ENCODE measurements at regions not wholly inside any gene's neighbourhood (a gene's known extent, or its start where the extent isn't known, plus 50 kb on each side); places are given as distances from the start of the nearest gene placed in this dataset.

DNA sequence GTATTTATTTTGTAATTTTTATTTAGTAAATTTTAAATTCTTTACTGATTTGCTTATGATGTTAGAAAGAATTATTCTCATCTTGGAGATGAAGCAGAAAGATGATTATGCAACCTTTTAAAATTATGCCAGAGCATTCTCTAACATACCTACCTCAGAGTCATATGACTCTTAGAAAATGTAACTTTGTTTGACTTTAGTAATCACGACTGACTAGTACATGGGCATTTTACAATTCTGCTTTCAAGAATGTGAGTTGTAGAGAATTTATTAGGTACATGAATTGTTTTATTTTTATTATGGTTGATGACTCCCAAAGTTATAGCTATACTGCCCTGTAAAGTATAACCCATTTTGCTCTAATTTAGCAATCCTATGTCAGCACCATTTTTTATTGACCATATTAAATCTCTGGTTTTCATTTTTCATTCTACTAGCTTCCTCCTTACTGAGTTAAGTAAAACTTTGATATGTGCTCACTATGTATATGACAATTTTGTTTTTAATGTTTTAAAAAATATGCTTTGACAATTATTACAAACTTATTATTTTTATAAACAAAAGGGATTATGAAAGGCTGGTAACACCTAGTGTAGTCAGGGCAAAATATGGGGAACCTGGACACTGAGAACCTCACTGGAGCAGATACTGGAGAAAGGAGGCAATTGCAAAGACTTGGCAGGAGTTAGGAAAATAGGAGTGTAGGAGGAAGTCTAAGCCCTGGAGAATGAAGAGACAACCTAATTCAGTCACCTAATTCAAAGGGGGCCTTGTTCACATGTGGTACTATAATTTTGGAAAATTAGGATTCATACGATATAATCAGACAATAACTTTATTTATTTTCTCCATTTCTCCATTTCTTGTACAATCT is 249.7 kb upstream of the DAB2 start:
- Histone ChIP-seq H3K27ac (ENCODE audit: low read length) (no peak overlapping the region), H3K4me3 (ENCODE audit: low read depth in 1 of 2, low read length in 2 of 2) (no peak overlapping the region), H3K9me3 (ENCODE audit: control insufficient read depth in 1 of 2, low read length in 2 of 2) (no peaks in the 10 kb centered on the region), H3K4me1 (ENCODE audit: control insufficient read depth in 1 of 2, insufficient read depth in 2 of 2, low read length in 2 of 2) (no peaks in the 10 kb centered on the region), H3K27me3 (ENCODE audit: low read depth, low read length) (no peaks in the 10 kb centered on the region), H3K36me3 (ENCODE audit: control insufficient read depth in 1 of 2, insufficient read depth in 2 of 2, low read length in 2 of 2) (no peaks in the 10 kb centered on the region)

DNA sequence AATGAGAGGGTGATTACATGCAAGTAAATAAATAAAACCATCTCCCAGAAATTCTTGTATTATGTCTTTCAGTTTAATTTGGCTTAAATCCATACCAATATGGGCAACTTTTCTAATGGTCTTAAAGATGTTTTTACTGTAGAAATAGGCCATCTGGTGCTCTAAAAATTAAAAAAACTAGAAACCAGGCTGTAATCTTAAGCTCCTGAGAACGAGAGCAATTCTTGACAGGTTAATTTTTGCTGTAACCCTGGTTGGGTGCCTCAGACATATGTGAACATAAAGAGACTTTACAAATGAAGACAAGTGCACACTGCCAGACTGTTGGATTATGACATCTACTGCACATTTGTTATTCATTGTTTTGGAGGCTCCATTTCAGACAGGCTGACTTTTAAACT is 246.8 kb upstream of the DAB2 start:
- no peak overlapping the region for H3K27ac ChIP-seq (ENCODE audit: low read length)
- no peaks in the 10 kb centered on the region for H3K27me3 ChIP-seq (ENCODE audit: low read depth, low read length)
- H3K9me3 ChIP-seq (ENCODE audit: control insufficient read depth in 1 of 2, low read length in 2 of 2): no peaks in the 10 kb centered on the region
- no peak overlapping the region for H3K4me3 ChIP-seq (ENCODE audit: low read depth in 1 of 2, low read length in 2 of 2)
- H3K36me3 ChIP-seq (ENCODE audit: control insufficient read depth in 1 of 2, insufficient read depth in 2 of 2, low read length in 2 of 2): no peaks in the 10 kb centered on the region
- no peaks in the 10 kb centered on the region for H3K4me1 ChIP-seq (ENCODE audit: control insufficient read depth in 1 of 2, insufficient read depth in 2 of 2, low read length in 2 of 2)

DNA sequence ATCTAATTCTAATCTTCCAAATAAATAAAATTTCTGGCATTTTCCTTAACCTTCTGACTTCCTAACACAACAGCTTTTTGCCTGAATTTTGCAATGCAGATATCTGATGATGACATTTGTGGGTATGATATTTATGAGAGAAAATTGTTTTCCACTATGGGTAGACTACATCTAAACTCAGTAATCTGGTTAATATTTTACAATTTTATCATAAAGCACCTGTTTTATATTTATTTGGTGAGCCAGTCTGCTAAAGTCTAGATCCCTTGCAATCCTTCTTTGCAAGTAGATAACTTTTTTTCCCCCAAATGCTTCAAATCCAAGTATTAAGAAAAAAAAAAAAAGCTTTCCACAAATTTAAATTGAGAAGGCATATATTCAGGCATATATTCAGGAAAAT is 246.2 kb upstream of the DAB2 start:
- Histone ChIP-seq H3K4me1 (ENCODE audit: control insufficient read depth in 1 of 2, insufficient read depth in 2 of 2, low read length in 2 of 2) (no peaks in the 10 kb centered on the region), H3K9me3 (ENCODE audit: control insufficient read depth in 1 of 2, low read length in 2 of 2) (no peaks in the 10 kb centered on the region), H3K4me3 (ENCODE audit: low read depth in 1 of 2, low read length in 2 of 2) (no peak overlapping the region), H3K27ac (ENCODE audit: low read length) (no peak overlapping the region), H3K36me3 (ENCODE audit: control insufficient read depth in 1 of 2, insufficient read depth in 2 of 2, low read length in 2 of 2) (no peaks in the 10 kb centered on the region), H3K27me3 (ENCODE audit: low read depth, low read length) (no peaks in the 10 kb centered on the region)

DNA sequence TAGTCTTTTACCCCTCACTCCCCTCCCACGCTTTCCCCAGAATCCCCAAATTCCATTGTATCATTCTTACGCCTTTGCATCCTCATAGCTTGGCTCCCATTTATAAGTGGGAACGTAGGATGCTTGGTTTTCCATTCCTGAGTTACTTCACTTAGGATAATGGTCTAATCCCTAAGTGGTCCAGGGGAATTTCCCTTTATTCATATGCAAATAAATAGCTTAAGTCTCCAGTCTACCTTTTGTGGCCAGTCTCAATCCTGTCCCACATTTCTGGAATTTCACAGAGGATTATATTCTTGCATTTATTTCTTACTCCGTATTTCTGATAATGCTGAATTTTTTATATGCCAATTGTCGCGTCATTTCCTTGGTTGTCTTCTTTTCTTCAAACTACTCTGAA is 245.6 kb upstream of the DAB2 start:
- Histone ChIP-seq H3K27me3 (ENCODE audit: low read depth, low read length) (no peaks in the 10 kb centered on the region), H3K27ac (ENCODE audit: low read length) (no peak overlapping the region), H3K36me3 (ENCODE audit: control insufficient read depth in 1 of 2, insufficient read depth in 2 of 2, low read length in 2 of 2) (no peaks in the 10 kb centered on the region), H3K4me1 (ENCODE audit: control insufficient read depth in 1 of 2, insufficient read depth in 2 of 2, low read length in 2 of 2) (no peaks in the 10 kb centered on the region), H3K9me3 (ENCODE audit: control insufficient read depth in 1 of 2, low read length in 2 of 2) (no peaks in the 10 kb centered on the region), H3K4me3 (ENCODE audit: low read depth in 1 of 2, low read length in 2 of 2) (no peak overlapping the region)

DNA sequence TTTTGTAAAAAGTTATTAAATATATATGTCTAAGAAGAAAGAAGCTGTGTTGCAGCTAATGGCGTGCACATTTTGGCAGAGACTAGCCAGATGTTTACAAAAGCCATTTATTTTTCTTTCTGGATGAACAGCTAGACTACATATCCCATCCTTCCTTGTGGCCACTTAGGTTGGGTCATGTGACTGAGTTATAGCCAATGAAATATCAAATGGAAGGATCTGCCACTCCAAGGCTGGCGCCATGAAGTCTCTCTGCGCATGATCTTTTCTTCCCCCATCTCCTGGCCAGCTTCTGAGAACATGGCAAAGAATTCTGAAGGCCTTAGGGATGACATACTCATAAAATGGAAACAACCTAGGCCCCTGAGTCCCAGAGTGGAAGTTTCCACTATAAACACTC is 244.2 kb upstream of the DAB2 start:
- Histone ChIP-seq H3K27me3 (ENCODE audit: low read depth, low read length) (no peaks in the 10 kb centered on the region), H3K4me3 (ENCODE audit: low read depth in 1 of 2, low read length in 2 of 2) (no peak overlapping the region), H3K36me3 (ENCODE audit: control insufficient read depth in 1 of 2, insufficient read depth in 2 of 2, low read length in 2 of 2) (no peaks in the 10 kb centered on the region), H3K9me3 (ENCODE audit: control insufficient read depth in 1 of 2, low read length in 2 of 2) (no peaks in the 10 kb centered on the region), H3K27ac (ENCODE audit: low read length) (no peak overlapping the region), H3K4me1 (ENCODE audit: control insufficient read depth in 1 of 2, insufficient read depth in 2 of 2, low read length in 2 of 2) (no peaks in the 10 kb centered on the region)

DNA sequence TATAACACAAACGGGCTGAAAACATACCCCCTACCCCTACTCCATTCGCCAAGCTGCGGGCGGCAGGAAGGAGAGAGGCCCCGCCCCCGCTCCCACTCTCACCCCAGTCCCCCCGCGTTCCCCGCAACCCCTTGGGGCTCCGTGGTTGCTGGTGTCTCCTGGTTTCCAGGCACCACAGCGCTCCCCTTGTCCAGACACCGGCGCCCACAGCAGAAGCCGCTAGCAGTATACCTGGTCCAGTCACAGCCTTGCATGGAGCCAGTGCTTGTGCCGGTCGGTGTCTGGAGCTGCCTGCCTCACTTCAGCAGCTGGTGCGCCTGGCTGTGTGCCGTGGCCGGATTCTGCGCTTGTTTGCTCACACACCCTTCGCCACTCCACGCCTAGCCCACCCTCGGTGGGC is 240.5 kb upstream of the DAB2 start:
- no peaks in the 10 kb centered on the region for H3K27me3 ChIP-seq (ENCODE audit: low read depth, low read length)
- H3K4me3 ChIP-seq (ENCODE audit: low read depth in 1 of 2, low read length in 2 of 2): no peak overlapping the region

DNA sequence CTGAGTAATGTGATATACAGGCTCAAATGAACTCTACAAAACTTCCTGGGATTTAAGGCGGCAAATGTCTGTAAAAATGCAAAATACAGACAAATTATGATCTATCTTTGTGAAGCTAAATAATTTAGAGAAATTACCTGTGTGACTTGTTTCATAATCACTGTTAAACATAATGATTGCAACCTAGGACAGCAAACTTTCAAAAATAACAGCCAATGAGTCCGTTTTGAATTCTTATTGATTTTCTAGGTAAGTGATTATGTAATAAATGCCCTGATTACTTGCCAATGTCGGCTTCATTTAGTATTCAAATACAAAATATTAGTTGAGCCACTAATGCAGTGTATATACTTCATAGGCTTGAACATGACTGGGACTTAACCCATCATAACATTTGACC is 238.2 kb upstream of the DAB2 start:
- Histone ChIP-seq H3K4me1 (ENCODE audit: control insufficient read depth in 1 of 2, insufficient read depth in 2 of 2, low read length in 2 of 2) (no peaks in the 10 kb centered on the region), H3K36me3 (ENCODE audit: control insufficient read depth in 1 of 2, insufficient read depth in 2 of 2, low read length in 2 of 2) (no peaks in the 10 kb centered on the region)

More for the DNA sequence above, 240.5 kb upstream of the DAB2 start:
- H3K9me3 ChIP-seq (ENCODE audit: control insufficient read depth in 1 of 2, low read length in 2 of 2): no peaks in the 10 kb centered on the region
- no peaks in the 10 kb centered on the region for H3K36me3 ChIP-seq (ENCODE audit: control insufficient read depth in 1 of 2, insufficient read depth in 2 of 2, low read length in 2 of 2)
- H3K4me1 ChIP-seq (ENCODE audit: control insufficient read depth in 1 of 2, insufficient read depth in 2 of 2, low read length in 2 of 2): no peaks in the 10 kb centered on the region
- H3K27ac ChIP-seq (ENCODE audit: low read length): no peak overlapping the region

DNA sequence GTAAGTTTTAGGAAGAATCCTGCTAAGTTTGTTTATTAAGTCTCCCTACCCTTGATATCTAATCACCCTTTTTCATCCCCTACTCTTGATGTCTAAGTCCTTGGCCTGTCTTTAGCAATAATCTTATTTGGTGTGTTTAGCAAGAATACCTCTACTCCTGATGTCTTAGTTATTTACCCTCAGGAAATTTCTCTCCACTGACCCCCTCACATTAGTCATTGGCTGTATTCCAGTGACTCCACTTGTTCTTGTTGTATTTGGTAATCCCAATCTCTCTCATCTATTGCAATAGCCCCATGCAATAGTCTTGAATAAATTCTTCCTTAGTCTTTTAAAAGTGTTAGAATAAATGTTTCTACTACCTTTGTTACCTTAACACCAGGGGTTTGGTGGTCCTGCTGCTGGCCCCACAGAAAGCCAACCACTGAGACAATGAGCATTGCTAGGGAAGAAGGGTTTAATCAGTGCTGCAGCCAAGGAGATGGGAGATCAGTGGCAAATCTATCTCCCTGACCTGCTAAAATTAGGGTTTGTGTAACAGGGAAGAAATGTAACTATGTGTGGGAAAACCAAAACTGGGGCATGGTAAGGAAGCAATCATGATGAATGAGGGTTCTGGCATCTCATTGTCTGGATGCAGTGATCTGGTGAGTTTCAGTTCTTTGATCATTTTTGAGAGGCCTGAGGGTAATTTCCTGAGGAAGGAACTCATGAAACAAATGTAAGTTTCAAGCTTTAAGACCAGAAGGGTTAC is 236.4 kb upstream of the DAB2 start:
- Histone ChIP-seq H3K4me3 (ENCODE audit: low read depth in 1 of 2, low read length in 2 of 2) (no peak overlapping the region), H3K9me3 (ENCODE audit: control insufficient read depth in 1 of 2, low read length in 2 of 2) (no peaks in the 10 kb centered on the region), H3K27me3 (ENCODE audit: low read depth, low read length) (no peaks in the 10 kb centered on the region), H3K4me1 (ENCODE audit: control insufficient read depth in 1 of 2, insufficient read depth in 2 of 2, low read length in 2 of 2) (no peaks in the 10 kb centered on the region), H3K27ac (ENCODE audit: low read length) (no peak overlapping the region), H3K36me3 (ENCODE audit: control insufficient read depth in 1 of 2, insufficient read depth in 2 of 2, low read length in 2 of 2) (no peaks in the 10 kb centered on the region)

More for the DNA sequence above, 238.2 kb upstream of the DAB2 start:
- Histone ChIP-seq H3K27ac (ENCODE audit: low read length) (no peak overlapping the region), H3K27me3 (ENCODE audit: low read depth, low read length) (no peaks in the 10 kb centered on the region), H3K9me3 (ENCODE audit: control insufficient read depth in 1 of 2, low read length in 2 of 2) (no peaks in the 10 kb centered on the region), H3K4me3 (ENCODE audit: low read depth in 1 of 2, low read length in 2 of 2) (no peak overlapping the region)

DNA sequence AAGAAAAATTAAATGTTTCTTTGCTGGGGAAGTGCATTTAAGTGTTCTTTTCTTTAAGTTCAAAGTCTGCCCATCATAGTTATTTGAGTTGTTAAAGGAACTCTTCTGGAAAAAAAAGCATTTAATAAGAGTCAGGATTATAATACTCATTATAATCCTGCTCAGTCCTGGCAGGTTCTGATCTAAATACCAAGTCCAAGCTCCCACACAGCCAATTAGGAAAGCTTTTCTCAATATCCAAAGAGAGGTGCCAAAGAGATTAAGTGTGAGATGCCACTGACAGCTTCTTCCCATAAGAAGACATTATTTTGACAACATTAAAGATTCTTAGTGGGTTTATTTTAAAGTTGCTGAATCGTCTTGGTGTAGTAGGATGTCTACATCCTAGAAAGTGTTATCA is 235.2 kb upstream of the DAB2 start:
- Histone ChIP-seq H3K4me1 (ENCODE audit: control insufficient read depth in 1 of 2, insufficient read depth in 2 of 2, low read length in 2 of 2) (no peaks in the 10 kb centered on the region), H3K9me3 (ENCODE audit: control insufficient read depth in 1 of 2, low read length in 2 of 2) (no peaks in the 10 kb centered on the region), H3K36me3 (ENCODE audit: control insufficient read depth in 1 of 2, insufficient read depth in 2 of 2, low read length in 2 of 2) (no peaks in the 10 kb centered on the region), H3K27me3 (ENCODE audit: low read depth, low read length) (no peaks in the 10 kb centered on the region), H3K4me3 (ENCODE audit: low read depth in 1 of 2, low read length in 2 of 2) (no peak overlapping the region), H3K27ac (ENCODE audit: low read length) (no peak overlapping the region)

DNA sequence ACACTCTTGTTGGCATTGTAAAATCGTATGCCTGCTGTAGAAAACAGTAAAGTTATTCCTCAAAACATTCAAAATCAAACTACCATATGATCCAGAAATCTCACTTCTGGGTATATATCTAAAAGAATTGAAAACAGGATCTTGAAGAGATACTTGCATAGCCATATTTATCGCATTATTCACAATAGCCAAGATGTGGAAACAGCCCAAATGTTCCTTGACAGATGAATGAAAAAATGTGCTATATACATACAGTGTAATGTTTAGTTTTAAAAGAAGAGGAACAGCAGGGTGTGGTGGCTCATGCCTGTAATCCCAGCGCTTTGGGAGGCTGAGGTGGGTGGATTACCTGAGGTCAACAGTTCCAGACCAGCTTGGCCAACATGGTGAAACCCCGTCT is 234.1 kb upstream of the DAB2 start:
- no peak overlapping the region for H3K27ac ChIP-seq (ENCODE audit: low read length)
- H3K4me3 ChIP-seq (ENCODE audit: low read depth in 1 of 2, low read length in 2 of 2): no peak overlapping the region
- no peaks in the 10 kb centered on the region for H3K4me1 ChIP-seq (ENCODE audit: control insufficient read depth in 1 of 2, insufficient read depth in 2 of 2, low read length in 2 of 2)
- H3K9me3 ChIP-seq (ENCODE audit: control insufficient read depth in 1 of 2, low read length in 2 of 2): no peaks in the 10 kb centered on the region
- no peaks in the 10 kb centered on the region for H3K27me3 ChIP-seq (ENCODE audit: low read depth, low read length)
- H3K36me3 ChIP-seq (ENCODE audit: control insufficient read depth in 1 of 2, insufficient read depth in 2 of 2, low read length in 2 of 2): no peaks in the 10 kb centered on the region

DNA sequence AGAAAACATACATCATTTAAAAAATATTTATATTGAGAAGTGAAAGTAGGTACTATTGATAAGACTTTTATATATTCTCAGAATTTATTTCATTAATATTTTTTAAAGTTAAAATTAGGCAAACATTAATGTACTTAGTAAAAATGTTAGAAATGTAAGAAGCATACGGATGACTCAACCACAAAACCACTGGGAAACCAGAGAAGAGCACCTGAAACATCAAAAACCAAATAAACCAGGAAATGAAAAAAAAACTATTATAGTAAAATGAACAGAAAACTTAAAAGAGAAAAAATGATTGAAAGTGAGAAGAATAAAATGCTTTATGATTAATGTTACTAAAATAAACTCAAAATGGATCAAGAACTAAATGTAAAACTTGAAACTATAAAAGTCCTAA is 233.2 kb upstream of the DAB2 start:
- Histone ChIP-seq H3K36me3 (ENCODE audit: control insufficient read depth in 1 of 2, insufficient read depth in 2 of 2, low read length in 2 of 2) (no peaks in the 10 kb centered on the region), H3K27me3 (ENCODE audit: low read depth, low read length) (no peaks in the 10 kb centered on the region), H3K4me1 (ENCODE audit: control insufficient read depth in 1 of 2, insufficient read depth in 2 of 2, low read length in 2 of 2) (no peaks in the 10 kb centered on the region), H3K4me3 (ENCODE audit: low read depth in 1 of 2, low read length in 2 of 2) (no peak overlapping the region), H3K27ac (ENCODE audit: low read length) (no peak overlapping the region), H3K9me3 (ENCODE audit: control insufficient read depth in 1 of 2, low read length in 2 of 2) (no peaks in the 10 kb centered on the region)

Data from muscle layer of duodenum (tissue), 2 donors.